ENCODE measurements at regions not wholly inside any gene's neighbourhood (a gene's known extent, or its start where the extent isn't known, plus 50 kb on each side); places are given as distances from the start of the nearest gene placed in this dataset.

GRCh38 chr22:47374901-47375575, 612.6 kb downstream of the TBC1D22A start:
- no peak for DNase-seq

GRCh38 chr22:47374273-47374771, 611.9 kb downstream of the TBC1D22A start:
- DNase-seq, result no peak

GRCh38 chr22:47373648-47374272, 611.3 kb downstream of the TBC1D22A start:
- DNase-seq, result no peak

GRCh38 chr22:47372596-47373385, 610.3 kb downstream of the TBC1D22A start:
- no peak for DNase-seq

GRCh38 chr22:47372111-47372581, 609.7 kb downstream of the TBC1D22A start:
- no peak for DNase-seq

- DNase-seq, result no peak
These were observed 609.0 kb downstream of the TBC1D22A start for GRCh38 chr22:47371263-47372090.

- DNase-seq, result no peak
These were observed 608.2 kb downstream of the TBC1D22A start for GRCh38 chr22:47370448-47371262.

- DNase-seq, result no peak
These were observed 607.1 kb downstream of the TBC1D22A start for GRCh38 chr22:47369431-47370015.

GRCh38 chr22:47369020-47369419, 606.6 kb downstream of the TBC1D22A start:
- DNase-seq, result no peak

GRCh38 chr22:47367993-47368945, 605.8 kb downstream of the TBC1D22A start:
- no peak for DNase-seq

- no peak for DNase-seq
These were observed 604.7 kb downstream of the TBC1D22A start for GRCh38 chr22:47367107-47367690.

GRCh38 chr22:47366026-47366767, 603.7 kb downstream of the TBC1D22A start:
- no peak for DNase-seq

GRCh38 chr22:47361247-47361646, 598.8 kb downstream of the TBC1D22A start:
- no peak for DNase-seq

GRCh38 chr22:47357493-47357892, 595.0 kb downstream of the TBC1D22A start:
- no peak for DNase-seq

- no peak for DNase-seq
These were observed 594.6 kb downstream of the TBC1D22A start for GRCh38 chr22:47357086-47357485.

- no peak for DNase-seq
These were observed 594.1 kb downstream of the TBC1D22A start for GRCh38 chr22:47356511-47357011.

GRCh38 chr22:47355776-47356510, 593.5 kb downstream of the TBC1D22A start:
- no peak for DNase-seq

GRCh38 chr22:47355388-47355725, 592.9 kb downstream of the TBC1D22A start:
- DNase-seq, result no peak
